ENCODE measurements at regions not wholly inside any gene's neighbourhood (a gene's known extent, or its start where the extent isn't known, plus 50 kb on each side); places are given as distances from the start of the nearest gene placed in this dataset.

DNA sequence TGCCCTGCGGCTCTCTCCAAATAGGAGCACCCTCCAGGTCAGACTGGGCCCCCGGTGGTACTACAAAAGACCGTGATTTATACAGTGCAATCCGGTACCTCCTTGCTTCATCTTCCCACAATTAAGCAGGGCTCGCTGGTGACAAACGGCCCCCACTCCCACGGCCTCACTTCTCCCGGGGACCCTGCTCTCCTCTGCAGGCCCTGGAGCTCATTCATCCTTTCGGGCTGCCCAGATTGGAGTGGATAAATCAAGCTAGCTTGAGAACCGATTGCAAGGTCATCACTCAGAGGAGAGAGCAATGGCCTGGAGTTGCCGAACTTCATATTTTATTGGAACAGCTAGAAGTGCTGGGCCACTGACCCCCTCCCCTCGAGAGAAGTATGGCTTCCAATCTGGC, 193.5 kb upstream of the IRX6 start:
- Mint-ChIP-seq H3K27me3 (ENCODE audit: low read depth) (peaks cover 16% of the 10 kb centered on the region), H3K9me3 (ENCODE audit: low read depth) (no peaks in the 10 kb centered on the region), H3K36me3 (ENCODE audit: low read depth) (no peaks in the 10 kb centered on the region)

DNA sequence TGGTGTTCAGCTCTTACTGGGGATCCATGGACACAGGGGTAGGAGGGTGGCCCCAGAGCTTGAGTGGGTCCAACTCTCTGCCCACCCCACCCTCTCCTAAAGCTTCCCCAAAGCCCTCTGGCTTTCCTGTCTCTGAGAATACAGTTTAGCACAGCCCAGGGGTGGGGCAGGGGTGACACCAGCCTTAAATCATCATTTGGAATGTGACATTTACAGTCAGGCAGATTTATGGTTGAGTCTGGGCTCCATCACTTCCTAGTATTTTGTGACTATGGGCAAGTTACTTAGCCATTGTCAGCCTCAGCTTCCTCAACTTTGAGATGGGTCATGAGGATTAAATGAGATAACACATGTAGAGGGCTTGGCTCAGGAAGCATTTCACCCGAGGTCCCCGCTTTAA, 193.1 kb upstream of the IRX6 start:
- Mint-ChIP-seq H3K4me3 (ENCODE audit: unreplicated experiment) (no peak overlapping the region), H3K27ac (ENCODE audit: unreplicated experiment) (no peak overlapping the region), H3K9me3 (ENCODE audit: low read depth) (no peaks in the 10 kb centered on the region), H3K27me3 (ENCODE audit: low read depth) (peaks cover 16% of the 10 kb centered on the region), H3K36me3 (ENCODE audit: low read depth) (no peaks in the 10 kb centered on the region), H3K4me1 (ENCODE audit: low read depth) (no peaks in the 10 kb centered on the region)
- TF ChIP-seq, protein P1, sequence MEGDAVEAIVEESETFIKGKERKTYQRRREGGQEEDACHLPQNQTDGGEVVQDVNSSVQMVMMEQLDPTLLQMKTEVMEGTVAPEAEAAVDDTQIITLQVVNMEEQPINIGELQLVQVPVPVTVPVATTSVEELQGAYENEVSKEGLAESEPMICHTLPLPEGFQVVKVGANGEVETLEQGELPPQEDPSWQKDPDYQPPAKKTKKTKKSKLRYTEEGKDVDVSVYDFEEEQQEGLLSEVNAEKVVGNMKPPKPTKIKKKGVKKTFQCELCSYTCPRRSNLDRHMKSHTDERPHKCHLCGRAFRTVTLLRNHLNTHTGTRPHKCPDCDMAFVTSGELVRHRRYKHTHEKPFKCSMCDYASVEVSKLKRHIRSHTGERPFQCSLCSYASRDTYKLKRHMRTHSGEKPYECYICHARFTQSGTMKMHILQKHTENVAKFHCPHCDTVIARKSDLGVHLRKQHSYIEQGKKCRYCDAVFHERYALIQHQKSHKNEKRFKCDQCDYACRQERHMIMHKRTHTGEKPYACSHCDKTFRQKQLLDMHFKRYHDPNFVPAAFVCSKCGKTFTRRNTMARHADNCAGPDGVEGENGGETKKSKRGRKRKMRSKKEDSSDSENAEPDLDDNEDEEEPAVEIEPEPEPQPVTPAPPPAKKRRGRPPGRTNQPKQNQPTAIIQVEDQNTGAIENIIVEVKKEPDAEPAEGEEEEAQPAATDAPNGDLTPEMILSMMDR (IDR thresholded peaks at IDR 0.05), result no peak
- DNase-seq (ENCODE audit: low spot score), result no peak

More for the DNA sequence above, 193.5 kb upstream of the IRX6 start:
- no peak for DNase-seq (ENCODE audit: low spot score)
- Mint-ChIP-seq H3K4me3 (ENCODE audit: unreplicated experiment) (no peak overlapping the region), H3K4me1 (ENCODE audit: low read depth) (no peaks in the 10 kb centered on the region), H3K27ac (ENCODE audit: unreplicated experiment) (no peak overlapping the region)
- TF ChIP-seq, protein P1 (IDR thresholded peaks at IDR 0.05), result no peak

DNA sequence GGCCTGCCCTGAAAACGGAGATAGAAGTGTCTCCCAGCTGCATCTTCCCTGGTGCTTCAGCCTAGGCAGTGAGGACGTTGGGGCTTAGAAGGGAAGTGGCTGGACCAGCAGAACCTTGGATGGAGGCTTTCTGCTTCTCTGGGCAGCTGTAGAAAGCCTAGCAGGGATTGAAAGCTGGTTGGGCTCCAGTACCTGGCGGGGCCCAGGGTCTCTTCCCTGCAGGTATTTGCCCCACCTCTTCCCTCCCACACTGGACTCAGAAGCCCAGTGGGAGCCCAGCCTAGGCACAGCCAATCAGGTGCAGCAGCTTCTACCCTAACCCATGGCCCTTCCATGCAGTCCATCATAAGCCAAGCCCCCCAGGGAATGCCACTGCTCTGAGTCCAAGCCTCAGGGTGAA, 190.3 kb upstream of the IRX6 start:
- H3K4me3 Mint-ChIP-seq (ENCODE audit: unreplicated experiment), result no peak overlapping the region
- TF ChIP-seq, protein P1 (IDR thresholded peaks at IDR 0.05), result no peak
- peaks cover 7% of the 10 kb centered on the region for H3K27me3 Mint-ChIP-seq (ENCODE audit: low read depth)
- H3K27ac Mint-ChIP-seq (ENCODE audit: unreplicated experiment), result no peak overlapping the region
- DNase-seq (ENCODE audit: low spot score), result no peak
- H3K36me3 Mint-ChIP-seq (ENCODE audit: low read depth), result no peaks in the 10 kb centered on the region
- H3K9me3 Mint-ChIP-seq (ENCODE audit: low read depth), result no peaks in the 10 kb centered on the region
- no peaks in the 10 kb centered on the region for H3K4me1 Mint-ChIP-seq (ENCODE audit: low read depth)

DNA sequence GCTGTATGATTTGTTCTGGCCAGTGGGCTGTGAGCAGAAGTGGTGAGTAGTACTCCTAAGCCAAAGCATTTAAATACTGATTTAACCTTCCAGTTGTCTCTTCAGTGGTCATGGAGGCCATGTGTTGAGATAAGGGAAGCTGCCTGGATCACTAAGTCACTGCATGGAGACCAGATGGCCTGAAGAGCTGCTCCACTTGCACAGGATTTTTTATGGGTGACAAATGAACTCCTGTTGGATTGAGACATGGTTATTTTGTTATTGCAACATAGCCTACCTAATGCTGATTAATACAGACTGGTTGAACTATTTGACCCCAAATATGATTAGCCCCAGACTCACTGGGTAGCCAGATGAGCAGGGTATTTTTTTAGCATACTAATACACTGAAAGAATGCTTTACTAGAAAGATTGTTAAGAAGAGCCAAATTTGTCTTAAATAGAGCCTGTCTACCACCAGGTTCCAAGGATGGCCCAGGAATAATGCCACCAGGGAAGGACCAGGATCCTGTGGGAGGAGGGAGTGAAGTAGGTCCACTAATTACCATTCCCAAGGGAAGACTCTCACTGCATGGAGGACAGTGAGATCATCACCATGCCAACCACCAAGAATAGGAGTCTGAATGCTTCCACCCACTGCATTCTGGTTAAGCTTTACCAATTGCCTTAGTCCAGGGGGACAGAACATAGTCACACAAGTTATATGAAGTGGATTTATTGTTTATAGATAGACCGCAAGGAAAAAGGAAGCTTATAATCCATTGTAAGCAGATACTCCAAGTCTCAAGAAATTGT, 187.4 kb upstream of the IRX6 start:
- Mint-ChIP-seq H3K27ac (ENCODE audit: unreplicated experiment) (no peak overlapping the region), H3K4me1 (ENCODE audit: low read depth) (no peaks in the 10 kb centered on the region), H3K27me3 (ENCODE audit: low read depth) (peaks cover 5% of the 10 kb centered on the region), H3K4me3 (ENCODE audit: unreplicated experiment) (no peak overlapping the region), H3K9me3 (ENCODE audit: low read depth) (no peaks in the 10 kb centered on the region), H3K36me3 (ENCODE audit: low read depth) (no peaks in the 10 kb centered on the region)
- no peak for DNase-seq (ENCODE audit: low spot score)
- TF ChIP-seq, protein P1 (IDR thresholded peaks at IDR 0.05), result no peak

DNA sequence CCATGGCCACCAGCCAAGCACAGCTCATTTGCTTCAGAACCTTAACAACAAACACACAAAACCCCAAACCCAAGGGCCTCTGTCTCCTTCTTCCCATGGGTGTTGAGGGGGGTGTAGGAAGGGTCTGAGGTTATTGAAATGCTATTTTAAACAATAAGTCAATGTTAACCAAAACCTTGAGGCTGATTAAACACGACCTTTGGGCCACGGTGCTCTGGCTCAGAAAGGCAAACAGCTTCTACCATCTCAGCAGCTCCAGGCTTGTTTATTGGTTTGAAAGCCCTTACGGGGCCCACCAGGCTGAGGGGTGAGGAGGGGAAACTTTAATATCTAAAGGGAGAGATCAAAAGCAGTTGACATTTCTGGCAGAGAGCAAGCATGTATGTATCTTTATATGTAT, 185.7 kb upstream of the IRX6 start:
- Mint-ChIP-seq H3K9me3 (ENCODE audit: low read depth) (no peaks in the 10 kb centered on the region), H3K4me1 (ENCODE audit: low read depth) (no peaks in the 10 kb centered on the region), H3K27ac (ENCODE audit: unreplicated experiment) (no peak overlapping the region), H3K4me3 (ENCODE audit: unreplicated experiment) (no peak overlapping the region), H3K36me3 (ENCODE audit: low read depth) (no peaks in the 10 kb centered on the region), H3K27me3 (ENCODE audit: low read depth) (peaks cover 7% of the 10 kb centered on the region)
- TF ChIP-seq, protein P1 (IDR thresholded peaks at IDR 0.05), result no peak
- DNase-seq (ENCODE audit: low spot score), result no peak
